GM19397 (cell line): ENCODE measurements at regions not wholly inside any gene's neighbourhood (a gene's known extent, or its start where the extent isn't known, plus 50 kb on each side); places are given as distances from the start of the nearest gene placed in this dataset.
"Not testable (repeated sequence)": the region's sequence is repeated elsewhere in the genome, so short reads cannot be mapped to it uniquely, and the experiment has no call there.

Experiments used
- ATAC-seq: cut with Tn5 transposase; IDR thresholded peaks from one replicate; pipeline ENCODE4 v1.9.1; 2021; ENCODE audit warnings: mild to moderate bottlenecking, moderate library complexity; ENCODE audit not compliant: unreplicated experiment

DNA sequence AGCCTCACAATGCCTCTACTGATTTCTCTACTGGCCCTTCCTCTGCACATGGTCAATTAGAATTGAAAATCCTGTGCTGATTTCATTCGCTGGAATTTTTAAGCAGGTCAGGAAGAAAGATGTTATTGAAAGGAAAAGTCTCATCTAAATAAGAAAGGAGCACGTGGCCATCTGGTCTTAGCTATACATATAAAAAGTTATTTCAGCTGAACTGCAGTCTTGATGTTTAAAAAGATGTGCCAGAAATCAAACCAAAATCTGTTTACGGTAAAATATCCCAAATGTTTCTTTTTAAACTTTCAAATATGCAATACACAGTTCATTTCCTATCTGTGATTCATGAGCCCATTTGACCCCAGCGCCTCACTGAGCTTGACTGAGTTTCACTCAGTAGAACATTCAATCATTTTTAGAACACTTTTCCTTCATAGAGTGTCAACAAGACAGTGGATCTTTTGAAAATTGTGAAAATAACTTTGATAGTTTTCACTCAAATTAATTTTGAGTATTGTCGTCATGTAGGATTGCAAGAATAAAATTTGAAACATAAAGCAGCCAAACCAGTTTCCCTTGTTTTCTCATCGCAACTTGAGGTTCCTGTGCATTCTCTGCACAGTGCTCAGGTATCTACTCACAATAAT lies 293.6 kb downstream of the PTPRC start:
- ATAC-seq = no peak

DNA sequence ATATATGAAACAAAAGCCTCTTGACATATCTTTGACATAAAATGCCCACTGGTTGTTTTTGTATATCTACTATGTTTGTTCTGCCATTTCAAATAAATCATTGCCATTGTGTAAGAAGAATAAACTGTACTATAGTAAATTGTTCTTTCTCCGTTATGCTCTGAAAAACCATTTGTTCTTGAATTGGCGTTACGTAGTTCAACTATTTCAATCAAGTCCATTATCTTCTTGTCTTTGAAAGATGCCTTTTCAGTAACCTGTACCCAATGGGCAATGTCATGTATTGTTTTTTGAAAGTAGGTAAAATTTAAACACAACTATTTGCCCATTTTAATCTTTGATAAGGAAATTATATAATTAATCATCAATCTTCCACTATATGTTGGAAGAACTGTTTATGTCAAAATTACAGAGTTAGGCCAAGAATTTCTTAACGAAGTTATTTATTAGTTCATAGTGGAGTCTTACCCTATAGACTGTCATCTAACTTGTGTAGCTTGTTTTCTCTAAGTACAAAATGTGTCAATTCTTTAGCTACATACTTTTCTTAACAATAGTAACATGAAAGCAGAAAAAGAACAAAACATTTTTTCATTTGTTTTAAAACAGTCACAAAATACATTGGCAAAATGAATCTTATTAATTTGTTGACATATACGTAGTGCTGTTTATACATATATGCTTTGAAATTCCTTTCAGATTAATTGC lies 294.8 kb downstream of the PTPRC start:
- ATAC-seq = no peak

DNA sequence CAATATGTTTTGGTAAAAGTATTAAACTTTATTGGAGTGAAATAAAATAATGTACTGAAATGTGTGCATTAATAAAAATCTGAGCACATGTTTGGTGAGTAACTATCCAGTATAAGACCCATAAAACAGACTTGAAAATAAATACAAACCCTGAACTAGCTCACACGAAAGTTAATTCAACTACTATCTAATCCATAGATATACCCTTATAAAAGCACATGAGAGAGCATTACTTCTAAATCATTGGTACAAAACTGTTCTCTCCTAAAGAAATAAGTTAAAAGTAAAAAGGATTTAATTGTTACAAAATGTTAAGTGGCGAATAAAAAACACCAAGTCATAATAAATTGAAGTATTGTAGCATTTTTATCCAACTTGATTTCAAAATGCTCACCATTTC lies 295.6 kb downstream of the PTPRC start:
- no peak for ATAC-seq

GRCh38 chr1:198934901-198935305 lies 296.1 kb downstream of the PTPRC start:
- ATAC-seq = peak; percentile 15

- peak; percentile 48 for ATAC-seq
Measured at GRCh38 chr1:198935306-198935921, 296.6 kb downstream of the PTPRC start.

DNA sequence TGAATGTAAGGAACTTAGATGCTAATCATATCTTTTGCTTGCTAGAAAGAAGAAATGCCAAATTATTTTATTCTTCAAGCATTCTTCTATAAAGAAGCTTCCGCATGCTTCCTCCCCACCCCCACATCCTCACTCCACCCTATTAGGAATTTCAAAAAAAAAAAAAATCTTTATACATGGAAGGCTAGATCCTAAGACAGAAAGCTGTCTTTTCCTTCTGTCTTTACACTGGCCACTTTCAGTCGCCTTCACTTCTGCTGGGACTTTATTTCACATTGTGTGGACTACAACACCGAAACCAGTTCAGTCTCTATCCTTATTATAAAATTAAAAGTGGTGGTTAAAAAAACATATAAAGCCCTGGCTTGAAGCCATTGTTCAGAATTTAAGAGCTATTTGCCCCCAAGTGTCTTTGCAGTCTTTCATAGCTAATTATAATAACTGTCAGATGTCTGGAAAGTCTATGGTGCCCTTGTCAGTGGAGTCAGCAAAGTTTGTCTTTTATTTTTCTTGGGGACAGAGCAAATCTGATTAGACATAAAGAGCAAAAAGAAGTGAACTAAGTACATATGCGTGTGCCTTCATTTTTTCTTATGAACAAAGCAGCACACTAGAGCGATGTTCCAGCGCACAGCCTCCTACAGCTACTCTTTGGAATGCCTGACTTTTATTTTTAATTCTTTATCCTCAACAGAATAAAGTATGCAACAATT lies 297.7 kb downstream of the PTPRC start:
- no peak for ATAC-seq

- ATAC-seq = peak; percentile 87
Measured at GRCh38 chr1:198937231-198938031, 298.6 kb downstream of the PTPRC start.

DNA sequence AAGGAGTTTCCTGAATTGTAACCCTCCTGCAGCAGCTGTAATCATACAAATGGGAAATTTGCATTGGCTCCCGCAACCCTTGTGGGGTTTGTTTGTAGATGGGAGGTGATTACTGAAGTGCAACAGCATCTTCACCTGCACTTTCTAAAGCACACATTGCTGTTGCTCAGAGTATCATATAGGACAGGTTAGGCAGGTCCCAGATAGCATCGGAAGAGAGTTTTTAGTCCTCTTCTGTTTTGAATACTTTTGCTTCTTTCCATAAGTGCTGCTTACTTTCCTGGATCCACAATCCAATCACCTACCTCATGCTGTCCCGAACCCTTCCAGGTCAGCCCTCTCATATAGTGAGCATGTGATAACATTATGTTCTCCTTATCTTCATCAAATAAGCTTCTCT lies 300.4 kb downstream of the PTPRC start:
- no peak for ATAC-seq

DNA sequence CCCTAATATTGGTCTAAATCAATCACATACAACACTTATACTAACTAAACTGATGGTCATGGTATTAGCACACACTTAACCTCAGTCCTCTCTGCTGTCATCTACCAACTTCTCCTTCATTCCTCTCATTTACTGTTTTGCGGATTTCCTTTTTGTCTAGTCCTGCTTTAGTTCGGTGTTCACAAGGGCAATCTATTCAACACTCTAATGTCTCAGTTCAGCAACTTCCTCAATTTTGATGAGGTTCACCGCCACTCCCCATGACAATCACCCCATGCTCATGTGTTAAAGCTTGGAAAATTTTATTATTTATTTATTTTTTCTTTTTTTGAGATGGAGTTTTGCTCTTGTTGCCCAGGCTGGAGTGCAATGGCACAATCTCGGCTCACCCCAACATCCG lies 301.1 kb downstream of the PTPRC start:
- ATAC-seq = no peak

DNA sequence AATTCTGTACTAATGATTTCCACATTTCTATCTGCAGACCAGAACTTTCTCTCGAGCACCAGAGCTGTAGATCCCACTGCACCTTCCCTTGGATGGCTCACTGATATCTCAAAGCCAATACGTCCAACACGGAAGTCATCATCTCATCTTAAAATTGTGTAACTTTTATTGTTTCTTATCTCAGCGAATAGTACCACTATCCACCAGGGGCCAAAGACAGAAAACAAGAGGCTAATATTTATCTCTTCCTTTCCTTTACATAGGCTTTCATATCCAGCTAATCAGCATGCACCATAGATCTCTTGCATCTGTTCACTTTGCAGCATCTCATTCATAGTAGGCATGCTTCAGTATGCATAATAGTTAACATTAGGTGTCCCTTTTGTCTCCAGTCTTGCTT lies 303.6 kb downstream of the PTPRC start:
- no peak for ATAC-seq

DNA sequence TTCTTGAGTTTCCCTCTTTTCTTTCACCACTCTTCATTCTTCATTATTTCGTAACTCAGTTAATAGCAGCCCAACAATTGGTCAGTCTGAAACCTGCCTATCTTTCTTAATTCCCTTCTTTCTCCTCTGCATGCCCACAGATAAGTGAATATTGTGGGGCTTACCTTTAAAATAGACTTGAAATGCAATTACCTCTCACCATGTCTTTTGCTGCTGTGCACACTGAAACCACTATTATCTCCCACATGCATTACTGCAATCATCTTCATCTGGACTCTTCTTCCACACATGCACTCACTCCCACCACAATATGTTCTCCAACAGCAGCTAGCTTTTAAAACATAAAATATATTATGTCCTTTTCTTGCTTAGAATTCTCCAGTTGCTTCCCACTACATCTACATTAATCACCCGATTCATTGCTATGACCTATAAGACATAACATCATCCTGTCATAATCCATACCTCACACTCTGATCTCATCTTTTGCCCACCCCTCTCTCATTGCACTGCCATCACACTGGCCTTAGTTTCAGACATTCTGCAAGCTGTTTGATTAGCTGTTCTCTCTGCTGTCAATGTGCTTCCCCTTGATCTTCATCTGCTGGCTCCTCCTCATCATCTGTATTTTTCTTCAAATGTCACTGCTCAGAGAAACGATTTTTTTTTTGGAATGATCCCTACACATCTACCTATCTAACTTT lies 304.8 kb downstream of the PTPRC start:
- no peak for ATAC-seq

GRCh38 chr1:198947456-198947855 lies 308.6 kb downstream of the PTPRC start:
- no peak for ATAC-seq

DNA sequence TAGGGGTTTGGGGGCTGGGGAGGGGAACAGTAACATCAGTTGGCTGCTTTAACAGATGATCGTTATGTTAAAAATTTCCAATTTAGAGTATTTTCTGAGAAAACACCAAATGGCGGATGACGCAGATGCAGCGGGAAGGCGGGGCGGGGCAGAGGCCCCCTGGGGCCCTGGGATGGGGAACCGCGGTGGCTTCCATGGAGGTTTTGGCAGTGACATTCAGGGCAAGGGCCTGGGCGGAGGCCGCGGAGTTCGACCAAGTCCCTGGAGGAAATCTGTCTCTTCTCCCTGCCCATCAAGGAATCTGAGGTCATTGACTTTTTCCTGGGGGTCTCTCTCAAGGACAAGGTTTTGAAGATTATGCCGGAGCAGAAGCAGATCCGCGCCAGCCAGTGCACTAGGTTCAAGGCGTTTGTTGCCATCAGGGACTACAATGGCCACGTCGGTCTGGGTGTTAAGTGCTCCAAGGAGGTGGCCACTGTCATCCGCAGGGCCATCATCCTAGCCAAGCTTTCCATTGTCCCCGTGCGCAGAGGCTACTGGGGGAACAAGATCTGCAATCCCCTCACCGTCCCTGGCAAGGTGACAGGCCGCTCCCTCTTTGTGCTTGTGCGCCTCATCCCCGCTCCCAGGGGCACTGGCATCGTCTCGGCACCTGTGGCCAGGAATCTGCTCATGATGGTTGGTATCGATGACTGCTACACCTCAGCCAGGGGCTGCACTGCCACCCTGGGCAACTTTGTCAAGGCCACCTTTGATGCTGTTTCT lies 310.2 kb downstream of the PTPRC start:
- no peak for ATAC-seq

- ATAC-seq = no peak
Measured at GRCh38 chr1:198950036-198950435, 311.2 kb downstream of the PTPRC start.

DNA sequence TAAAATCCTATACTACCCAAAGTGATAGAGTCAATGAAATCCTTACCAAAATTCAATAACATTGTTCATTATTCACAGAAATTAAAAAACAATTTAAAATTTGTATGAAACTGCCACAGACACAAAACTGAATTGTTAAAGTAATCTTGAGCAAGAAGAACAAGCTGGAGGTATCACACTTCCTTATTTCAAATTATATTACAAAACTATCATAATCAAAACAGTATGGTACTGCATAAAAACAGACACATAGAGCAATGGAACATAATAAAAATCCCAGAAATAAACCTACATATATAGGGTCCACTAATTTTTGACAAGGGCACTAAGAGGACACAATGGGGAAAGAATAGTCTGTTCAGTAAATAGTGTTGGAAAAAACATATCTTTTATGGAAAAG lies 316.2 kb downstream of the PTPRC start:
- ATAC-seq = no peak

DNA sequence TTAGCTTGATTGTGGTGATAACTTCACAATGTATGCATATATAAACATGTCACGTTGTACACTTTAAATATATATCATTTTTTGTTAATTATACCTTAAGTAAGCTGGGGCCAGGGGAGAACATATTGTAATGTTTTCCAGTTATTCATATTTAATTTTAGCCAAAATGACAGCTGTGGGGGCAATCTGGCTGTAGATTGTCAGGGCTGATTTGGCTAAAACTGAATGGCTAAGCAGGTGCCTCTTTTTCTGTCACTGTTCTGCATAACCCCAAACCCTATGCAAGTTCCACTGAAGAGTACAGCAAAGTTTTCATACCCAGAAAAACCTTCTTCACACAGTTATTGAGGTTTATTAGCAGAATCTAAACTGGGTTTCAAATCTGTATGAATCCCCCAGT lies 318.2 kb downstream of the PTPRC start:
- ATAC-seq = no peak

- no peak for ATAC-seq
Measured at GRCh38 chr1:198959032-198959431, 320.2 kb downstream of the PTPRC start.

GRCh38 chr1:198959676-198960075 lies 320.8 kb downstream of the PTPRC start:
- no peak for ATAC-seq

GRCh38 chr1:198963796-198964195 lies 325.0 kb downstream of the PTPRC start:
- not testable (repeated sequence) for ATAC-seq

DNA sequence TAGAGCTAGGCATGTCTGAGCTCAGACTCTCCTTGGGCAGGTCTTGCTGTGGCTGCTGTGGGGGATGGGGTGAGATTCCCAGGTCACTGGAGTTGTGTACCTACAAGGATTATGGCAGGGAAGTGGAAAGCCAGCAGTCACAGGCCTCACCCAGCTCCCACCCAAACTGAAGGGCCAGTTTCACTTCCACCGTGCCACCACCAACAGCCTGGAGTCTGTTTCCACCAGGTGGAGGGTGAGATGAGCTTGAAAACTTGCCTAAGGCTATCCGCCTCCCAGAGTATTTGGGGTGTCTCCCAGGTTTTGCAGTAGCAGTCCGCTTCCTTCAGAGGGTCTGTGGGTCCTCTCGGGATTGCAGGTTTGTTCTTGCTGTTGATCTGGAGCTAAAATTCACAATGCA lies 327.7 kb downstream of the PTPRC start:
- ATAC-seq = no peak
